Stimulated activated CD4-positive, alpha-beta T cell treated with anti-CD3 and anti-CD28 coated beads, Interleukin-2, amount 100 ng/mL, for 48 hours (primary cell): ENCODE measurements at regions not wholly inside any gene's neighbourhood (a gene's known extent, or its start where the extent isn't known, plus 50 kb on each side); places are given as distances from the start of the nearest gene placed in this dataset.

Experiments used
- DNase-seq, 2 donors: peaks; one replicate each; pipeline ENCODE4 v3.0.0-alpha.2; 2020

DNA sequence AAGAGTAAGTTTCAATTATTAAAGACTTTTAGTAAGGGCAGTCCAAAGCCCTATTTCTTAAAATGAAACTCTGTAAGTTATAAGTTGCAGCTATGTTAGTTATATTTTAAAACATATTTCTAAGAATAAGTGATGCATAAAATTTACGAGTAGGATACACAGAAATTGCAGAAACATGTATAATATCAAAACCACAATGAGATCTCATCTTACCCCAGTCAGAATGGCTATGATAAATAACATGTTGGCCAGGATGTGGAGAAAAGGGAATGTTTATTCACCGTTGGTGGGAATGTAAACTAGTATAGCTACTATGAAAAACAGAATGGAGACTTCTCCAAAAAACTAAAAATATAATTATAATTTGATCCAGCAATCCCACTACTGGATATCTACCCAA is 201.2 kb downstream of the CBLN2 start:
- no peak for DNase-seq

DNA sequence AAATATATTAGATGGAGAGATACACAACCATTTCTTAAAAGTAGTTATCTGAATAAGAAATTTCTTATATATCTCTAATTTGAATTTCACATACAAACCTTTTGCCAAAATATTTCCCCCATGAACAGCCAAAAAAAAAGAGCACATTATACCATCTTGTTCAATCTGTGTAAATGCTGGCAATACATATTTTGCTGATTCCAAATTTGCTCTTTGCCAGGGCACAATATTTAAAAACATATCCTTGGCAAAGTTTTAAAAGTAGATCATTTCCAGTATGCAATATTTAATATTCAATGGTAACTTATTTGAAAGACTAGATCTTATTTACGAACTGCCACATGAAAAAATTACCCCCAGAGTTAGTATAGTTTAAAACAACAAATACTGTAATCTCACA is 204.2 kb downstream of the CBLN2 start:
- no peak for DNase-seq

DNA sequence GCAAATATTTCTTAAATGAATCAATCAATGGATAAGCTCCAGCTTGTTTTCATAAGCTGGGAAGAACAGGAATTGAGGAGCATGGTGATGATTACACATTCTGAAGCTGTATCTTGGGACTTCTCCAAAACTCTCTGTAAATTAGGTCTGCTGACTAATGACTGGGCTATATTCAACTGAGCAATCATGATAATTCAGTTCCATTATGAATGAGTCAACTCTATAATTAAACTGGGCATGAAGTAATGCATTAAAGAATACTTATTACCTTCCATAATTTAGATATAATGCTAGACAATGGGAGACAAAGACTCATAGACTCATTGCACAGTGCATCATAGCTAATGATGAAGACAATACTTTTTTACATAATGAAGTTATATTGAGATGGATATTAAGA is 207.4 kb downstream of the CBLN2 start:
- DNase-seq = no peak

DNA sequence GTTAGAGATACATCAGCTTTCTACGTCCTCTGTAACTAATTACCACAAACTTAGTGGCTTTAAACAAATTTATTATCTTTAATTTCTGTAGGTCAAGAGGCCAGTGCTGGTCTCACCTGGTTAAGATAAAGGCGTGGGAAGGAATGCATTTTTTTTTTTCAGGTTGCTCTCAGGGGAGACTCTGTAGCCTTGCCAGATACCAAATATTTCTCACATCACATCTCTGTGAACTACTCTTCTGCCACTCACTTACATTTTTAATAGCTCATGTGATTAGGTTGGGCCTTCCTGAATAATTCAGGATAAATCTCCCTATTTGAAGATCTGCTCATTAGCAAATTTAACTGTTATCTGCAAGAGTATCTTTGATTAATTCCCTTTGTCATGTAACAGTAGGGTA is 214.6 kb downstream of the CBLN2 start:
- DNase-seq = no peak

DNA sequence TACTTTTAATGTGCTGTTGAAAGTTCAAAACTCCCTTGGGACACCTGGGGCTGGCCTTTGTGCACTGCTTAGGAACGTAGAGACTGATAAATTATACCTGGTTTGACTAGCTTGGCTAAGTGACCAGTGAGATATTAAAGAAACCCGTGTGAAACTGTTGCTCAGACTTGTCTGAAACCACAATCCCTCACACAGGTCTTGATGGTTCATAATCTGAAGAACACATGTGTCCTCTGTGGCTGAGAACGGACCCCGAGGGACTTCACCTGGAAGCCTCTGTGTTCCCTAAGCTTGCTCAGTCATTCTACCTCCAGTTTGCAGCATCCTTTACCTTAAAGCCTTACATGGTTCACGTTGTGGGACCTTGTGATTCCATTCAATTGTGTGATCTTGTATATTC is 218.8 kb downstream of the CBLN2 start:
- DNase-seq = no peak

DNA sequence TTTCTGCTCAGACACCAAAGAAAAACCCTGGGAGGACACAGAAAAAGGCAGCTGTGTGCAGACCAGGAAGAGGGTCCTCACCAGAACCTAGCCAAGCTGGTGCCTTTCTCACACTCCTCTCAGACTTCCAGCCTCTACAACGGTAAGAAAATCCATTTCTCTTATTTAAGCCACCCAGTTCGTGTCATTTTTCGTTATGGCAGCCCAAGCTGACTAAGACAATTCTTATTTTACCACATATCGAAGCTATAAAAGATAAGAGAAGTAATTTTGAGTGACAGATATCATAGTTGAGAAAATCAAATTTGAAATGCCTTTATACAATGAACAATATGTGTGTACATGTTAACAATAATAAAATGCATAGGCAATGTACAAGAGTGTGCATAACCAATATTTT is 219.5 kb downstream of the CBLN2 start:
- DNase-seq = no peak

DNA sequence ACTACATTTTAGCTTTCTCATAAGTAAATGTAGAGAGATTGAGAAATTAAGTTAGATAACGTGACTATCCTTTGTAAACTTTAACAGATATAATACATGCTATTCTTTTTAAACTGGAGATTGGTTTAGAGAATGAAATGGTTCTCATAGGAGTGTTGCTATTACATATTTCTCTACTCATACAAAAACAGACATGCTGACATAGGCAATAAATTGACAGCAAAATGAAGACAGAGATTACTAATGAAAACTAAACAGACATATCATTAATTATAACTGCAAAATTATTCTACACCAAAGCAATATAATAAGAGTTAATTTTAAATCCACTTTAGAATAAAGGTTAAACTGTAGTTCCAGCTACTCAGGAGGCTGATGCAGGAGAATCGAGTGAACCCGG is 227.6 kb downstream of the CBLN2 start:
- DNase-seq = no peak

DNA sequence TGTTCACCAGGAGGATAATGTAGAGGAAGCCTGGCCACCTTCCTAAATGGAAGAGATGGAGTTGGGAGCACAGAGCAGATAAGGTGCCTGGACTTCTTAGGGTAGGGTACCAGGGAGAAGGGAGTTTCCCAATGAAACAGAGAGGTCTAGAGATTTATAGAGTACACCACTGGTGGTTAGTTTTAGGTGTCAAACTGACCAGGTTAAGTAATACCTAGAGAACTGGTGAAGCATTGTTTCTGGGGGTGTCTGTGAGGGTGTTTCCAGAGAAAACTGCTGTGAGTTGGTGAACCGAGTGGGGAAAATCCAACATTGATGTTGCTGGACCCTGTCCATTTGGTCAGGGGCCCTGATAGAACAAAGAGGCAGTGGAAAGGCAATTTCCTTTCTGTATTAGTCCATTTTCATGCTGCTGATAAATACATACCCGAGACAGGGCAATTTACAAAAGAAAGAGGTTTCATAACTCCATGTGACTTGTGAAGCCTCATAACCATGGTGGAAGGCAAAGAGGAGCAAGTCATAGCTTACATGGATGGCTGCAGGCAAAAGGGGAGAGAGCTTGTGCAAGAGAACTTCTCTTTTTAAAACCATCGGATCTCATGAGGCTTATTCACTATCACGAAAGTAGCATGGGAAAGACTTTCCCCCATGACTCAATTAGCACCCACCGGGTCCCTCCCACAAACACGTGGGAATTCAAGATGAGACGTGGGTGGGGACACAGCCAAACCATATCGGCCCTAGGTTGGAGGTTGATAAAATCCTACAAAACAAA is 260.8 kb downstream of the CBLN2 start:
- no peak for DNase-seq

DNA sequence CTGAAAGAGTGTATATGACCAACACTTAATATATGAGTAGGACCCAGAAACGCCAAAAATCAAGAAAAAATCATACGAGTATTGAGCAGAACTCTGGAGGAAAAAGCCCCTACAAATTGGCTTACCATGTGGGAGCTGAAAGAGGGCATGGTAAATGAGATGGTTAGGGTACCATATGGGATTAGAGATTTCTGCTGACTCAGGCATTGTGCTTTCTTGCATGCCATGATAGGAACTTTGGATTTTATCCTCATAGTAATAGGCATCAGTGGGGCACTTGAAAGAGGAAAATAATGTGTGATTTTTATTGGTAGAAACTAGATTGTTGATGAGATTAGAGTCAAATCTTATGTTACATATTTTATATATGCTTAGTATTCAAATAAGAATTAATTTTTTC is 271.1 kb downstream of the CBLN2 start:
- DNase-seq = no peak

DNA sequence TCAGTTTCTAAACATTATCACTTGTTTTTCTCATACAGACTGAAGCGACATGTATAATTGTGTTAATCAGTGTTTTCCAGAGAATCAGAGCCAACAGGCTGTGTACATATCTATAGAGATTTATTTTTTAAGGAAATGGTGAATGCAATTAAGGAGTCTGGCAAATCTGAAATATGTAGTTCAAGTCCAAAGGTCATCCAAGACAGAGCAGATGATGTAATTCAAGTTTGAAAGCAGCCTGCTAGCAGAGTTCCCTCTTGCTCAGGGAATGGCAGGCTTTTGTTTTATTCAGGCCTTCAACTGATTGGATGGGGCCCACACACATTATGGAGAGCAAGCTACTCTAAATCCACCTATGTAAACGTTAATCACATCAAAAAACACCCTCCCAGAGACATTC is 282.6 kb downstream of the CBLN2 start:
- DNase-seq = no peak

DNA sequence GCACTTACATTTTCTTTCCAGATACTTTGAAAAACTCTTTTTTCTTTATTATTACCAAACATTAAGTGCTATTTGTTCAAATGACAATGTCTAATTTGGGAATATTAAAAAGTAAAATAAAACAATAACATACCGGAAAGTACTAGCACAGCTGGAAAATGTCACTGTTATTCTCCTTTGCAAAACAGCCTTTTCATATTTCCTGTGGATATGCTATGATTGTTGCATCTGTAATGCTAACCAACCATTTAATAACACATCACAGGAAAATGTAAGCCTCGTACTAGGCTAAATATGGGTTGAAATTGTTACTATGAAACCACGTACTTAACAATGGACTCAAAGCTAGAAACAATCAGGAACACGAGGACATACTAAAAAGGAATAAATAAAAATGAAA is 298.1 kb downstream of the CBLN2 start:
- DNase-seq = no peak

DNA sequence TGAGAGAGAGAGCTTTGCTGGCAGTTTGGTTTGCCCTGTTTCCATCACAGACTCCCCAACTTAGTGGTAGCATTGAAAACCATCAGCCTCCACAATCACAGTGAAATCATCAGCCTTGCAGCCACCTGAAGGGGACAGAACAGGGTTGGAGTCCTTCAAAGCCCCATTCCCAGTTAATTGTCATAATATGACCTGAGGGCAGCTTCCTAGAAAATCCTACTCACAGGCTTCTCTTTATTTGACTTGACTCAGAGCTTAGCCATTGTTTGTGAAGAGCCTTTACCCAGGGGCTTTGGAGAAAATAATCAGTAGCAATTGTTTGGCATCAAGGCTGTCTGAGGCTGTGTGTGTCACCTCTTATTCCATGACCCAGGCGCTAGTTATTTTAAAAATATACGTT is 308.7 kb downstream of the CBLN2 start:
- no peak for DNase-seq

DNA sequence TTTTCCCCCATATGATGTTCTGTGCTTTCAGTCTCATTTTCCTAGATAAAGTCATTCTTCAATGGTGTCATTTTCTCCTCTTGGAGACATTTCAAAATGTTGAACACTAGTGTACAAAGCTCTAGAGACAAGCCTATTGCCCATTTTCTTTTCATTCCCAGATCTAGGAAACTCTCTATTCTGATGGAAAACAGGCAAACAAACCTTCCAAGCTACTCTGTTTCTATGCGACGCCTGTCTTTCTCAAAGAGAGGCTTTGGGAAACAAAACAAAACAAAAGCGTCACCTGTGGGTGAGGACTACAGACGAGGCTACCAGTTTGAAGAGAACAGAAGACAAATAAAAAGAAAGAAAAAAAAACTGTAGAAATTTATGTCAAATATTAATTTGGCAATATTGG is 311.0 kb downstream of the CBLN2 start:
- no peak for DNase-seq

DNA sequence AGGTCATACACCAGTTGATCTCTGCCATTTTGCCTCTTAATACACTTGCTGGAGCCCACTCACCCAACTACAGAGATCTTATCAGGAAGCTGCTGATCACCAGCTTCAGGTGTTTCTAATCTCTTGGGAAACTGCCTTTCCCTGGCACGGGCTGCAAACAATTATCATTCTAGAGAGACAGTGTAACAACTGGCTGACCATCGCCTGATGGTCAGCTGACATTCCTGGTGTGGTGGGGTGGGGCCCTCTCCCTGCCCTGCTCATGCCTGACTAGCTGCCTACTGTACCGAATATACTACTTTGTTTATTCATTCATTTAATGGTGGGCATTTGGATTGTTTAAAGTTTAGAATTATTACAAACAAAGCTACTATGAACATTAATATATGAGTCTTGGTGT is 311.5 kb downstream of the CBLN2 start:
- DNase-seq = no peak

DNA sequence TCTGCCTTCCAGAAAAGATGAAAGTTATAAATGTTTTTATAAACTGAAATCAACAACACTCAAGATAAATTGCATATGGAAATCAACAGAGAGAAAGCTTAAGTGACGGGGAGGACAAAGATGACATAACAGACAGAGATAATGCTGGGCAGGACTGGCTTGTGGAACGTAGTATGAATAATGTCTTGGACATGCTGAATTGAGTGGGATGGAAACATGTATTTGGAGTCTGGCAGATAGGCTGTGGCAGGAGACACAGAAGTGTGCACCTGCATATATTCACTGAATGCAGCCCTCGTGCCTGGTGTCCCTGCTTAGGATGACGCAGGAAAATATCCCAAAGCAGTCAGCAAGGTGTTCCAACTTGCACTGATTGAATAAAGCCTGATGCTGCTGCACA is 318.2 kb downstream of the CBLN2 start:
- DNase-seq = no peak

DNA sequence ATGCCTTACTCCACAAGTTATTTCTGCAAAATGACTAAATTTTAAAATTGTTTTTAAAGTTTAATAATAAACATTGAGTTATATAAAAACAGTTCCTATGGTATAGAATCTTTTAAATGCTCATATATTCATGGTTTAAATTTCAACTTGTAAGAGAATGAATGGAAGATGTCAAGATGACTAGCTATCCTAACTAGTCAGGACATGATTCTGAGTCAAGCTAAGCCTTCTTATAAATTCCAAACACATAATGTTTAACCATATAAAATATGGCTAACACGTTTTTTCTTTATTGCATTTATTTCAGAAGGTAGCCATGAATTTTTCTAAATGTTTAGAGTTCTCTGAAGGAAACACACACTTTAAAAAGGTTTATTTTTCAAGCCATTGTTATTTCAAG is 320.4 kb downstream of the CBLN2 start:
- DNase-seq = no peak

DNA sequence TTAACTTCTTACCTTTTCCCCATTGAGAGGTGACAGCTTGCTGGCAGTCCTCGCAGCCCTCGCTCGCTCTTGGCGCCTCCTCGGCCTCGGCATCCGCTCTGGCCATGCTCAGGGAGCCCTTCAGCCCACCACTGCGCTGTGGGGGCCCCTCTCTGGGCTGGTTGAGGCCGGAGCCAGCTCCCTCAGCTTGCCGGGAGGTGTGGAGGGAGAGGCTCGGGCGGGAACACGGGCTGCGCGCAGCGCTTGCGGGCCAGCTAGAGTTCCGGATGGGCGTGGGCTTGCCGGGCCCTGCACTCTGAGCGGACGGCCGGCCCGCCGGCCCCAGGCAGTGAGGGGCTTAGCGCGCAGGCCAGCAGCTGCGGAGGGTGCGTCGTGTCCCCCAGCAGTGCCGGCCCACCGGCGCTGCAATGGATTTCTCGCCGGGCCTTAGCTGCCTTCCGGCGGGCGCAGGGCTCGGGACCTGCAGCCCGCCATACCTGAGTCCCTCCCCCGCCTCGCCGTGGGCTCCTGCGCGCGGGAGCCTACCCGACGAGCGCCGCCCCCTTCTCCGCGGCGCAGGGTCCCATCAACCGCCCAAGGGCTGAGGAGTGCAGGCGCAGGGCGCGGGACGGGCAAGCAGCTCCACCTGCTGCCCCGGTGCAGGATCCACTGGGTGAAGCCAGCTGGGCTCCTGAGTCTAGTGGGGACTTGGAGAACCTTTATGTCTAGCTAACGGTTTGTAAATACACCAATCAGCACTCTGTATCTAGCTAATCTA is 335.0 kb downstream of the CBLN2 start:
- no peak for DNase-seq

DNA sequence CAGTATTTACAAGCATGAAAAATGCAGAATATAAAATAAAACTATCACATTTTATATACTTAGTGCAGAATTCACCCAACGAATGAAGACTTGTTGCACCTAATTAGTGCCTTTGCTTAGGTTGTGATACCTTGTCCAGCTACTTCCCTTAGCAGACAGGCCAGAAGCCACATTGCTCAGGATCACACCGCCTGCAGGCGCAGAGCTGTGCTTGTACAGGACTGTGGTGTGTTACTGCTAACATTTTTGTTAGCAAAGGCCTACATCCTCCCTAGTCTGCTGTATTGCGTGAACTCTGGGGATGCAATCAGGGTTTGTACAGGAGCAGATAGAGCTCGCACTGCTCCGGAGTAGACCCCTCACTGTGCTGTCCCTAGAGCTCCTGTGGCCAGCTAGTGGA is 336.9 kb downstream of the CBLN2 start:
- no peak for DNase-seq

DNA sequence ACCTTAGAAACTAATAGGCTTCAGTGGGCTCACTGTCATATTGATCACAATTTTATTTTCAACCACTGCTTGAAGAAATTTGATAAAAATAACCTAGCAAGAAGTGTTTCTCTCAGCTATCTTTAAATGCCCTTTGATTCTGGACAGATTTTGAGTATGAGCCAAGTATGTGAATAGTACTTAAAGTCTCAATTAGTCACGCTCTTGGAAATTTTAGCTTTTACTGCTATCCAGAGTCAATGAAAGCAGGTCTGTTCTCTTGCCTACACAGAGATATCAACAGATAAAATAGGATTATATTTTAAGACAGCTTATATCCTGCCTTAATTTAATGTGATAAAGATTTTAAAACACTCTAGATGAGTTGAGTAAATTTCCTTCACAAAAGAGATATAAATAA is 337.3 kb downstream of the CBLN2 start:
- DNase-seq = no peak

DNA sequence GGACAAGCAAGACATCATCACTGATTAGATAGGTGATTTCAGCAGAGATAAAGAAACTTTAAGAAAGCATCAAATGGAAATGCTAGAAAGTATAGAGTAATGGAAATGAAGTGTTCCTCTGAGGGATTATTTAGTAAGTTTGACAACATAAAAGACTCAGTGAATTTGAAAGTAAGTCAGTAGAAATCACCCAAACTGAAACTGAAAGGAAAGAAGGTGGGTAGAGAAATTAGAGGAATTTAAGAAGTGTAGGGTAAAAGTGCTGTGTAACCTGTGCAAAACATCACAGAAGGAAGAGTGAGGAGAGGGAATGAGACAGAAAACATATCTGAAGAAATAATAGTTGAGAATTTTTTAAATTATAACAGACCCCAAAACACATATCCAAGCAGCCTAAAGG is 343.1 kb downstream of the CBLN2 start:
- no peak for DNase-seq

DNA sequence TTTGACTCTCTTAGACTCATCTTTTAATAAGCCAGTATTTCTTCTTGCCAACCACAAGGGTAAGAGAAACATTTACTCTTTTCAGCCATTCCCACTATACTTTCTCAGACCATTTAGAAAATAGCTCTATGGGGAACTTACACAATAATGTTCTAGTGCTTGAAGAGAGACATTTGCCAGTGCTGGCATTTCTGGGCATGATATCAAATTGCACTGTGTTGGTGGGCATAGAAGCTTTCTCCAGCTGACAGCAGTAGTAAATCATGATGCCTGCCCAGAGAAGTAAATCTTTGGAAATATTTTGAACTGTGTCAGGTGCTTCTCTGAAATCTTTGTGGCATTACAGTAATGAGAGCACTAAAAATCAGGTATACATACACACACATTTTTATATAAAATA is 346.6 kb downstream of the CBLN2 start:
- DNase-seq = no peak

DNA sequence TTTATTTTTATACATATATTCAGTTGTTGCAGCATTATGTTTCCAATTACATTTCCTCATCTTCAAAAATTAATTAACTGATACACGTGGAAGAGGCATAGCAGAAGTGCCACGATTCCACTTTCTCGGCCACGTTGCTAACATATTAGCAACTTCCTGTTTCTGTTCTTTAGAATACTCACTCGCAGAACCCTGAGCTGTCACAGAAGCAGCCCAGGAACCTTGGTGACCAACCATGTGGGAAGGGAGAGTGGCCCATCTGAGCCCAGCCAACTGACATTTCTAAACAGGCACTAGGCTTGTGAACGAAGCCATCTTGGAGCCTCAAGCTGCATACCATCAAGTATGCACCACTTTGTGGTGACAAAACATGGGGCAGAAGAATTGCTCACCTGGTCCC is 350.1 kb downstream of the CBLN2 start:
- no peak for DNase-seq

DNA sequence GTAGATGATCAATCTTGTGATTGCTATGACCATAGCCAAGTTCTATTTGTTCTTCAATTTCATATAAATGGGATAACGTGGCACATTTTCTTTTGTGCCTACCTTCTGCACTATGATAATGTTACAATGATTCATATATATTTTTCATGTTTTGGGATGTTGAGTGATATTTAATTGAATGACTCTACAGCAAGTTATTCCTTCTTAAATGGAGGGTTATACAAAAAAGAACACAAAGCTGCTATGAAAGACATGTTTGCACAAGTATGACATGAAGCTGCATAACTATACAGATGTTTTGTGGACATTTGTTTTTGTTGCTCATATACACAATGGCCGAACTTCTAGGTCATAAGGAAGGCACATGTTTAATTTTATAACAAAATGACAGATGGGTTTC is 356.2 kb downstream of the CBLN2 start:
- no peak for DNase-seq

DNA sequence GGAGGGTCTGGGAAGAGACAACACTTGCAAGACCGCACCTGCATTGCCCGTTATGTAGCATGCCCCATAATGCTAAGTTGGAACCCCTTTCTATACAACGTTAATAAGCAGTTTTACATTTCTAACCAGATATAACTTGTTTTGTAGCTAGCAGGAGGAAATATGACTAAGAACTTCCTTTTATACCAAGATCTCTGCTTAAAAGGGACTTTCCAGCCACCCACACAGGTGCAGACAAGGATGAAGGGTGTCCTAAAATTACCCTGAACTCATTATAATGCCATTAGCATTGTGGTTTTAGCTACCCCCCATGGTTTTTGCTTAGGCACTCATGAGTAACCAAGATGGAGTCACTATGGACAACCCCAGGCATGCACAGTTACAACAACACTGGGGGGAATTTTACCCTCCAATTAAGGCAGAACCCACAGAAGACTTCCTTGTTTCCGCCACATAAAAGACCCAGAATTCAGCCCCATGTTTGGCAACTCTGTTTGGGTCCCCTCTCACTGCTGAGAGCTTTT is 362.8 kb downstream of the CBLN2 start:
- DNase-seq = no peak

DNA sequence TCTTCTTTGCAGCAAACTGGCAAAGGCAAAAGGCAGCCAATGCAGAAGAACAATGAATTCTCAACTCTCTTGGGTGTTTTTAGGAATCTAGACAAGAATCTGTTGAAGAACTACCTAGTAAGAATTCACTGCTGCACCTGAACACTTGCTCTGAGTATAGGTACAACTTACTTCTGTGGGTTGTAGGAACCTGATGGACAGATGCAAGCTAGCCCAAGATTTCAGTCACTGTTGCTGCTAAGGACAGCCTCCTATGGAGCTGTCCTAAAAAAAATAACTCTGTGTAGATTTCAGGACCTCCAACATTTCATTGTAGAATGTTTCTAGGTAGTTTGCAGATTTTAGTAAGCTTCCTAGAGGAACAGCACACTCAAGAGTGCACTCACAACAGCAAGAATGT is 363.5 kb downstream of the CBLN2 start:
- no peak for DNase-seq
